Prostate gland (tissue), 2 donors: ENCODE measurements at regions not wholly inside any gene's neighbourhood (a gene's known extent, or its start where the extent isn't known, plus 50 kb on each side); places are given as distances from the start of the nearest gene placed in this dataset.

Experiments
- CTCF ChIP-seq, 4 experiments: fragments of 200-600 bp in 2 of 4; fragments of 450-650 bp in 2 of 4; sonication (generic) in 2 of 4; IDR thresholded peaks; 1 replicate in 3 of 4; 2 replicates in 1 of 4; pipeline ENCODE4 v1.5.1; 2016 to 2019; ENCODE audit warnings: antibody characterized with exemption in 4 of 4, mild to moderate bottlenecking in 2 of 4, moderate library complexity in 2 of 4
- POLR2A ChIP-seq: fragments of 450-650 bp; IDR thresholded peaks from one replicate; pipeline ENCODE4 v1.6.1; 2016; ENCODE audit warnings: antibody characterized with exemption, mild to moderate bottlenecking

- TF ChIP-seq POLR2A = no peak
- TF ChIP-seq CTCF (IDR thresholded peaks at IDR 0.05) = no peak
Observed at GRCh38 chr10:3481496-3481895, 303.5 kb downstream of the KLF6 start.
